Right lobe of liver (tissue), 4 donors: ENCODE measurements at regions not wholly inside any gene's neighbourhood (a gene's known extent, or its start where the extent isn't known, plus 50 kb on each side); places are given as distances from the start of the nearest gene placed in this dataset.

Experiments used
- POLR2A ChIP-seq: fragments of 450-650 bp; IDR thresholded peaks from one replicate; pipeline ENCODE4 v1.6.1; 2017; ENCODE audit warnings: antibody characterized with exemption, mild to moderate bottlenecking
- TF ChIP-seq, protein P1 (sequence below), 4 donors: fragments of 200-600 bp in 3 of 4; fragments of 450-650 bp in 1 of 4; IDR thresholded peaks; one replicate each; pipeline versions ENCODE4 v1.5.1 to v1.8.0; 2016 to 2022; ENCODE audit warnings: antibody characterized with exemption in 4 of 4, mild to moderate bottlenecking in 2 of 4
- donor health status: DM: no; HTN: no; CAD: no.
- donor health status: DM: no; HTN: no; CAD: no.
- donor health status: DM: no; HTN: yes; CAD: no.

DNA sequence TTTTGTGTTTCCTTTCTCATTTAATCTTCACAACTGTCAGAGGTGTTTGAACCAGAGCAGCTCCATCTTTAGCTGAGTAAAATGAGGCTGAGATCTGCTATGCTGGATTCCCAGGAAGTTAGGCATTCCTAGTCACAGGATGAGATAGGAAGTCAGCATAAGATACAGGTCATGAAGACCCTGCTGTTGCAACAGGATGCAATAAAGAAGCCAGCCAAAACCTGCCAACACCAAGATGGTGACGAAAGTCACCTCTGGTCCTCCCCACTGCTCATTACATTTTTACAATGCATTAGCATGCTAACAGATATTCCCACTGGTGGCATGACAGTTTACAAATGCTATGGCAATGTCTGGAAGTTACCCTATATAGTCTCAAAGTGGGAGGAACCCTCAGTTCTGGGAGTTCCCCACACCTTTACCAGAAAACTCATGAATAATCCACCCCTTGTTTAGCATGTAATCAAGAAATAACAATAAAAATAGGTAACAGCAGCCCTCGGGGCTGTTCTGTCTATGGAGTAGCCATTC is 262.2 kb upstream of the FERMT1 start:
- TF ChIP-seq, protein P1, sequence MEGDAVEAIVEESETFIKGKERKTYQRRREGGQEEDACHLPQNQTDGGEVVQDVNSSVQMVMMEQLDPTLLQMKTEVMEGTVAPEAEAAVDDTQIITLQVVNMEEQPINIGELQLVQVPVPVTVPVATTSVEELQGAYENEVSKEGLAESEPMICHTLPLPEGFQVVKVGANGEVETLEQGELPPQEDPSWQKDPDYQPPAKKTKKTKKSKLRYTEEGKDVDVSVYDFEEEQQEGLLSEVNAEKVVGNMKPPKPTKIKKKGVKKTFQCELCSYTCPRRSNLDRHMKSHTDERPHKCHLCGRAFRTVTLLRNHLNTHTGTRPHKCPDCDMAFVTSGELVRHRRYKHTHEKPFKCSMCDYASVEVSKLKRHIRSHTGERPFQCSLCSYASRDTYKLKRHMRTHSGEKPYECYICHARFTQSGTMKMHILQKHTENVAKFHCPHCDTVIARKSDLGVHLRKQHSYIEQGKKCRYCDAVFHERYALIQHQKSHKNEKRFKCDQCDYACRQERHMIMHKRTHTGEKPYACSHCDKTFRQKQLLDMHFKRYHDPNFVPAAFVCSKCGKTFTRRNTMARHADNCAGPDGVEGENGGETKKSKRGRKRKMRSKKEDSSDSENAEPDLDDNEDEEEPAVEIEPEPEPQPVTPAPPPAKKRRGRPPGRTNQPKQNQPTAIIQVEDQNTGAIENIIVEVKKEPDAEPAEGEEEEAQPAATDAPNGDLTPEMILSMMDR (IDR thresholded peaks at IDR 0.05) = no peak
- TF ChIP-seq POLR2A = no peak
